ENCODE measurements at regions not wholly inside any gene's neighbourhood (a gene's known extent, or its start where the extent isn't known, plus 50 kb on each side); places are given as distances from the start of the nearest gene placed in this dataset.

DNA sequence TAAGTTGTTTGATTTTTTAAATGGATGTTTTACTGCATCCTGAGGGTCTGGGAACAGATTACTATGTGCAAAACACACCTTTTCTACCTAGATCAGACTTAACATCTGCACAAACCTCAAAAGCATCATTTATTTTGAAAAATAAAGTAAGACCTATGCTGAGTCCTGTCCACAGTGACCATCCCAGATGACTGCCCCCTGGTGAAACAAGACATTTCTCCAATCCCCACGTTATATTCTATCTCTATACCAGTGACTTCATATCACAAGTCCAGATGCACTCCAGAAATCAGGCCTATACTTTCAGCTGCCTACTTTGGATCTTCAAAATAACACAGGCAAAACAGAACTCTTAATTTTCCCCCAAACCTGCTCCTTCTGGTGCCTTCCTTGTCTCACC is 143.2 kb downstream of the P2RY1 start:
- CTCF ChIA-PET: no interaction called here

DNA sequence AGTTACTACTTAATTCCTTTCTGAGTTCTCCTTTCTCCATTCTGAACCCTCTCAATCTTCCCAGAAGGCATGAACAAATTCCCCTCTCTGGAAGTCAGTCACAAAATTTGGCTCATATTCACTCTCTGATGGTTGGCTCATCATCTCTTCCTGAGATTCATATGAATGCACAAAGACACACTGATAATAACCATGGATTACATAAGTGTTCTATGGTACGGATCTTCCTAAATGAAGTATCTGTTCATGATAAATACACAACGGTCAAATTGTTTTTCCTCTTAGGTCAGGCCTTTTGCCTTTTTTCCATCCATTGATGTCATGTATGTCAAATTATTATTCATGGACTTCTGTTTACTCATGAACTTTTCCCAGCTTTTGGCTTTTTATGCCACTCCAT is 162.6 kb downstream of the P2RY1 start:
- H3K27ac ChIP-seq (ENCODE audit: low read depth, low read length): no peak overlapping the region
- no peaks in the 10 kb centered on the region for H3K36me3 ChIP-seq (ENCODE audit: control insufficient read depth in 1 of 2, insufficient read depth in 2 of 2, low read length in 2 of 2)
- POLR2A ChIA-PET: no interaction called here
- BruUV-seq (replicated peaks): no TSS peak
- H3K79me2 ChIP-seq (ENCODE audit: insufficient read depth, low read length): no peaks in the 10 kb centered on the region
- RAD21 ChIA-PET (ENCODE audit: low non-redundant PET in 1 of 2, low total read pairs in 2 of 2, uncharacterized antibody in 2 of 2, unreplicated experiment in 2 of 2): no interaction called here
- H4K20me1 ChIP-seq (ENCODE audit: insufficient read depth): no peaks in the 10 kb centered on the region
- no peak overlapping the region for H3K9ac ChIP-seq (ENCODE audit: low read length)
- no peaks in the 10 kb centered on the region for H3K27me3 ChIP-seq (ENCODE audit: insufficient read depth, low read length)
- H3K4me2 ChIP-seq (ENCODE audit: low read length): no peak overlapping the region
- no peaks in the 10 kb centered on the region for H3K9me3 ChIP-seq (ENCODE audit: control insufficient read depth in 1 of 2, insufficient read depth in 1 of 2, low read depth in 1 of 2, low read length in 2 of 2)
- H3K4me3 ChIP-seq (replicated peaks in 1 of 2; ENCODE audit: low read depth in 1 of 2, low read length in 2 of 2): no peak overlapping the region
- no peak for DNase-seq (ENCODE audit: low read depth, low spot score)
- no peak overlapping the region for H2AFZ ChIP-seq (ENCODE audit: low read depth, low read length, poor library complexity, severe bottlenecking)
- intact Hi-C loops (cut with micrococcal nuclease): no loop called here
- ATAC-seq: no peak
- CTCF ChIA-PET: no interaction called here
- no peaks in the 10 kb centered on the region for H3K9me2 ChIP-seq (ENCODE audit: insufficient read depth)
- H3K4me1 ChIP-seq (ENCODE audit: control insufficient read depth in 1 of 2, insufficient read depth in 2 of 2, low read length in 2 of 2): no peaks in the 10 kb centered on the region
- TF ChIP-seq, protein P1, sequence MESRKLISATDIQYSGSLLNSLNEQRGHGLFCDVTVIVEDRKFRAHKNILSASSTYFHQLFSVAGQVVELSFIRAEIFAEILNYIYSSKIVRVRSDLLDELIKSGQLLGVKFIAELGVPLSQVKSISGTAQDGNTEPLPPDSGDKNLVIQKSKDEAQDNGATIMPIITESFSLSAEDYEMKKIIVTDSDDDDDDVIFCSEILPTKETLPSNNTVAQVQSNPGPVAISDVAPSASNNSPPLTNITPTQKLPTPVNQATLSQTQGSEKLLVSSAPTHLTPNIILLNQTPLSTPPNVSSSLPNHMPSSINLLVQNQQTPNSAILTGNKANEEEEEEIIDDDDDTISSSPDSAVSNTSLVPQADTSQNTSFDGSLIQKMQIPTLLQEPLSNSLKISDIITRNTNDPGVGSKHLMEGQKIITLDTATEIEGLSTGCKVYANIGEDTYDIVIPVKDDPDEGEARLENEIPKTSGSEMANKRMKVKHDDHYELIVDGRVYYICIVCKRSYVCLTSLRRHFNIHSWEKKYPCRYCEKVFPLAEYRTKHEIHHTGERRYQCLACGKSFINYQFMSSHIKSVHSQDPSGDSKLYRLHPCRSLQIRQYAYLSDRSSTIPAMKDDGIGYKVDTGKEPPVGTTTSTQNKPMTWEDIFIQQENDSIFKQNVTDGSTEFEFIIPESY (IDR thresholded peaks at IDR 0.05; ENCODE audit: extremely low read depth, insufficient replicate concordance, low read length): no peak
- TF ChIP-seq EGR1 (IDR thresholded peaks at IDR 0.05; ENCODE audit: low read depth): no peak
- TF ChIP-seq, protein P2, sequence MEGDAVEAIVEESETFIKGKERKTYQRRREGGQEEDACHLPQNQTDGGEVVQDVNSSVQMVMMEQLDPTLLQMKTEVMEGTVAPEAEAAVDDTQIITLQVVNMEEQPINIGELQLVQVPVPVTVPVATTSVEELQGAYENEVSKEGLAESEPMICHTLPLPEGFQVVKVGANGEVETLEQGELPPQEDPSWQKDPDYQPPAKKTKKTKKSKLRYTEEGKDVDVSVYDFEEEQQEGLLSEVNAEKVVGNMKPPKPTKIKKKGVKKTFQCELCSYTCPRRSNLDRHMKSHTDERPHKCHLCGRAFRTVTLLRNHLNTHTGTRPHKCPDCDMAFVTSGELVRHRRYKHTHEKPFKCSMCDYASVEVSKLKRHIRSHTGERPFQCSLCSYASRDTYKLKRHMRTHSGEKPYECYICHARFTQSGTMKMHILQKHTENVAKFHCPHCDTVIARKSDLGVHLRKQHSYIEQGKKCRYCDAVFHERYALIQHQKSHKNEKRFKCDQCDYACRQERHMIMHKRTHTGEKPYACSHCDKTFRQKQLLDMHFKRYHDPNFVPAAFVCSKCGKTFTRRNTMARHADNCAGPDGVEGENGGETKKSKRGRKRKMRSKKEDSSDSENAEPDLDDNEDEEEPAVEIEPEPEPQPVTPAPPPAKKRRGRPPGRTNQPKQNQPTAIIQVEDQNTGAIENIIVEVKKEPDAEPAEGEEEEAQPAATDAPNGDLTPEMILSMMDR (IDR thresholded peaks at IDR 0.05 in 2 of 3, conservative IDR thresholded peaks at IDR 0.05 in 1 of 3; ENCODE audit: borderline replicate concordance in 1 of 3, insufficient read depth in 1 of 3, low read depth in 2 of 3, low read length in 2 of 3): no peak
- TF ChIP-seq, protein P3, sequence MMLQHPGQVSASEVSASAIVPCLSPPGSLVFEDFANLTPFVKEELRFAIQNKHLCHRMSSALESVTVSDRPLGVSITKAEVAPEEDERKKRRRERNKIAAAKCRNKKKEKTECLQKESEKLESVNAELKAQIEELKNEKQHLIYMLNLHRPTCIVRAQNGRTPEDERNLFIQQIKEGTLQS (IDR thresholded peaks at IDR 0.05): no peak
- no peak for TF ChIP-seq SRF (IDR thresholded peaks at IDR 0.05; ENCODE audit: low read depth)
- no peak for TF ChIP-seq CBX3 (IDR thresholded peaks at IDR 0.05; ENCODE audit: low read depth)
- no peak for TF ChIP-seq CEBPB (IDR thresholded peaks at IDR 0.05; ENCODE audit: low read depth)
- TF ChIP-seq RAD21 (IDR thresholded peaks at IDR 0.05; ENCODE audit: low read depth): no peak
- no peak for TF ChIP-seq POLR2A (IDR thresholded peaks at IDR 0.05; ENCODE audit: borderline replicate concordance, extremely low read depth, insufficient read depth, insufficient read length)
- TF ChIP-seq POLR2AphosphoS5 (IDR thresholded peaks at IDR 0.05; ENCODE audit: low read depth, low read length): no peak

More for the DNA sequence above, 143.2 kb downstream of the P2RY1 start:
- H3K27me3 ChIP-seq (ENCODE audit: insufficient read depth, low read length): no peaks in the 10 kb centered on the region
- no peak for DNase-seq (ENCODE audit: low read depth, low spot score)
- no peak overlapping the region for H3K4me2 ChIP-seq (ENCODE audit: low read length)
- no TSS peak for BruUV-seq (replicated peaks)
- no peak overlapping the region for H3K27ac ChIP-seq (ENCODE audit: low read depth, low read length)
- H3K9ac ChIP-seq (ENCODE audit: low read length): no peak overlapping the region
- no peak overlapping the region for H3K4me3 ChIP-seq (replicated peaks in 1 of 2; ENCODE audit: low read depth in 1 of 2, low read length in 2 of 2)
- H4K20me1 ChIP-seq (ENCODE audit: insufficient read depth): no peaks in the 10 kb centered on the region
- H3K9me2 ChIP-seq (ENCODE audit: insufficient read depth): no peaks in the 10 kb centered on the region
- no peak for ATAC-seq
- ChIA-PET RAD21 (ENCODE audit: low non-redundant PET in 1 of 2, low total read pairs in 2 of 2, uncharacterized antibody in 2 of 2, unreplicated experiment in 2 of 2) (no interaction called here), POLR2A (no interaction called here)
- no peaks in the 10 kb centered on the region for H3K36me3 ChIP-seq (ENCODE audit: control insufficient read depth in 1 of 2, insufficient read depth in 2 of 2, low read length in 2 of 2)
- no peaks in the 10 kb centered on the region for H3K79me2 ChIP-seq (ENCODE audit: insufficient read depth, low read length)
- intact Hi-C loops (cut with micrococcal nuclease): no loop called here
- H2AFZ ChIP-seq (ENCODE audit: low read depth, low read length, poor library complexity, severe bottlenecking): no peak overlapping the region
- H3K4me1 ChIP-seq (ENCODE audit: control insufficient read depth in 1 of 2, insufficient read depth in 2 of 2, low read length in 2 of 2): no peaks in the 10 kb centered on the region
- H3K9me3 ChIP-seq (ENCODE audit: control insufficient read depth in 1 of 2, insufficient read depth in 1 of 2, low read depth in 1 of 2, low read length in 2 of 2): no peaks in the 10 kb centered on the region
- TF ChIP-seq, protein P2 (IDR thresholded peaks at IDR 0.05 in 2 of 3, conservative IDR thresholded peaks at IDR 0.05 in 1 of 3; ENCODE audit: borderline replicate concordance in 1 of 3, insufficient read depth in 1 of 3, low read depth in 2 of 3, low read length in 2 of 3): peak in 1 of 3 experiments; percentile 16; a peak in 1 of 6 replicates
- no peak for TF ChIP-seq CEBPB (IDR thresholded peaks at IDR 0.05; ENCODE audit: low read depth)
- TF ChIP-seq EZH2phosphoT487 (IDR thresholded peaks at IDR 0.05; ENCODE audit: borderline replicate concordance): no peak
- TF ChIP-seq, protein P4, sequence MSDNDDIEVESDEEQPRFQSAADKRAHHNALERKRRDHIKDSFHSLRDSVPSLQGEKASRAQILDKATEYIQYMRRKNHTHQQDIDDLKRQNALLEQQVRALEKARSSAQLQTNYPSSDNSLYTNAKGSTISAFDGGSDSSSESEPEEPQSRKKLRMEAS (IDR thresholded peaks at IDR 0.05): no peak
- TF ChIP-seq ZFX (IDR thresholded peaks at IDR 0.05): no peak
